ENCODE measurements at regions not wholly inside any gene's neighbourhood (a gene's known extent, or its start where the extent isn't known, plus 50 kb on each side); places are given as distances from the start of the nearest gene placed in this dataset.
"Not testable (repeated sequence)": the region's sequence is repeated elsewhere in the genome, so short reads cannot be mapped to it uniquely, and the experiment has no call there.

DNA sequence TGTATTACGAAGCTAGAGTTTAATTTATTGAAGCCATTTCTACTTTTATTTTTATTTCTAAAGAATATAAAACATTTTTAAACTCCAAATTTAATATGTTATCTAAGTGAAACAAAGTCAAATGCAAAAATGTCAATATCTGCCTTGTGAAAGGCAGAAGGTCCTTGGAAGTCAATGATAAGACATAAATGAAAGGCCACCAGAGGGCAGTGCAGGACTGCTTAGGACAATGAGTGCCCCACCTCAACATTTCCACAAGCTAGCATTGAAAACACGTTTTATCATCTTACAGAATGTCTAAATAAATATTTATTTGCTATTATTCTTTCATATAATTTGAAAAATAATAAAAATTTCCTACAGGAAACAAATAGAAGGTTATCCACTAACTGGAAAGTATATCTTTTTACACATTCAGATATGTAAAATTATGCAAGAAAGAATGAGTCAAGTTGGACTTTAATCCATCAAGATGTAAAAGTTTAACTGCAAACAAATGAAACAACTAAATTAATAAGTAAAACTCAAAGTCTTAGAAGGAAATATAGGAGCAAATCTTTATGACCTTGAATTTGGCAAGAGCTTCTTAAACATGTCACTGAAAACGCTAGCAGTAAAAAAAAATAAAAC is 140.1 kb upstream of the FMN2 start:
- peak; percentile 54 for DNase-seq

DNA sequence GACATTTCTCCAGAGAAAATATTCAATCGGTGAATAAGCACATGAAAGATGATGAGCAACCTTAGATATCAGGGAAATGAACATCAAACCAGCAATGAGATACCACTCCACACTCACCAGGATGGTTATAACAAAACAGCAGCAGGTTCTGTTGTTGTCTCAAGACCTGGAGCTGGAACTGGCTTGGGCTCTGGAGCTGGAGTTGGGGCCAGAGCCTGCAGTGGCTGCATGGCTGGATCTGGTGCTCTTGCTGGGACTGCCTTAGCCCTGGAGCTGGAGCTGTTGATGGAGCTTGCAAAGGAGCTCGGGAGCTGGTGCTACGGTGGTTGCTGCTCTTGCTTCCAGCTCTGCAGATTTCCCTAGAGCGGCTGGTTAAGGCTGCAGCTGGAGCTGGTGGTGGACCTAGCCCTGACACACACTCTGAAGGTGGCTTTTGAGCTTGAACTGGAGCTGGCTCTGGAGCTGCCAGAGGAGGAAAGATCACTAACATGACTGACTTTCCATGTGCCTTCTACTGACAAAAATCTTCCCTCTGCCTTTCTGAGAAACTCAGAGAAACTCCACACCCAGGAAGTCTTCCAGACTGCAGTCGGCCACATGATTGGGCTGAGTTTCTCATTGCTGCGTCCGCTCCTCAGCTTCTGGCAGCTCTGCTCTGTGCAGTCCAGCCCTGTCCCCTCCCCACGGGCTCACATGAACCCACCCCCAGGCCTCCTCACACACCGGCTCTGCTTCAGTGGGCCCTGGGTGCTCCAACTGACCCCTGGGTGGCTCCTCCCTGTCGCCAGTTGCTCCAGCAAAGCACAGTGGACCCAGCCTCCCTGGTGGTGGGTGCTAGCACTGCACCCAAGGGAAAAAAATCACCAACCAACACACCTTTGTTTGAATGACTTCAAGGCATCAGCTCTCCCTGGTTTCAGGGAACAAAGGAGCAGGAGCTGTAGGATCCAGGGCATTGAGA is 139.1 kb upstream of the FMN2 start:
- DNase-seq, result no peak

DNA sequence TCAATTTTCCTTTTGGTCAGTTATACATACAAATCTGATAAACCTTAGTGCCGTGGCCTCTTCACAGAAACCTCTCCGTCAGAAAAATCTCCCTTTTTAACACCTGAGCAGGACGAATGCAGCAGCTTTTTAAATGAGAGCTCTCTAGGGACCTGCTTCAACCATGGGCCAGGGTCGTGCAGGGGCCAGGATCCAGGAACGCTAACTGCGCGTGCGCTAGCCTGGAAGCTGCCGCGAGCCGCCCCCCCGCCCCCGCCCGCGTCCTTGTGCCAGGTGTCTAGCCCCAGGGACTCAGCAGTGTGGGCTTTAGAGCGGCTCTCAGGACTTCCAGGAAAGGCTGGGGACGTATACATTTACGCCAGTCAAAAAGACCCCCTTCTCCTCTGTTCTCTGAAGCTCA is 136.8 kb upstream of the FMN2 start:
- no peak for DNase-seq

- no peak for DNase-seq
Observed at GRCh38 chr1:239955431-239955830, 136.3 kb upstream of the FMN2 start.

GRCh38 chr1:239956263-239956662 is 135.4 kb upstream of the FMN2 start:
- DNase-seq, result no peak

- DNase-seq, result no peak
Observed at GRCh38 chr1:239958063-239958462, 133.6 kb upstream of the FMN2 start.

- no peak for DNase-seq
Observed at GRCh38 chr1:239960366-239960765, 131.3 kb upstream of the FMN2 start.

DNA sequence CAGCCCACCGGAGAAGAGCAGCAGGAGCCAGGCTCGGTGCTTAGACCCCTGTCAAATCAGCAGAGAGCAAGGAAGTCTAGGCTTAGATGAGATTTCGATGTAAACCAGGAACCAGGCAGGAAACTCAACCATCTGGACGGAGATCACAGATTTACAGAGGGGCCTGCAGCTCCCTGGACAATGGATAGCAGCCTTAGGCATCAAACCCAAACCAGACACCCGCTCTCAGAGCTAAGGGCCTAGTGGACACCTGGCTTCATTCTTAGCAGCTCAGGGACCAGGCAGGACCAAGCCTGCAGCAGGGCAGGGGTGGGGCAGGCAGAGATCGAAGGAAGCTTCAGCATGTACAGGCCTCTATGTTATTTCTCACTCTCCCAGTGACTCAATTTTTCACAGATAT is 127.8 kb upstream of the FMN2 start:
- no peak for DNase-seq

DNA sequence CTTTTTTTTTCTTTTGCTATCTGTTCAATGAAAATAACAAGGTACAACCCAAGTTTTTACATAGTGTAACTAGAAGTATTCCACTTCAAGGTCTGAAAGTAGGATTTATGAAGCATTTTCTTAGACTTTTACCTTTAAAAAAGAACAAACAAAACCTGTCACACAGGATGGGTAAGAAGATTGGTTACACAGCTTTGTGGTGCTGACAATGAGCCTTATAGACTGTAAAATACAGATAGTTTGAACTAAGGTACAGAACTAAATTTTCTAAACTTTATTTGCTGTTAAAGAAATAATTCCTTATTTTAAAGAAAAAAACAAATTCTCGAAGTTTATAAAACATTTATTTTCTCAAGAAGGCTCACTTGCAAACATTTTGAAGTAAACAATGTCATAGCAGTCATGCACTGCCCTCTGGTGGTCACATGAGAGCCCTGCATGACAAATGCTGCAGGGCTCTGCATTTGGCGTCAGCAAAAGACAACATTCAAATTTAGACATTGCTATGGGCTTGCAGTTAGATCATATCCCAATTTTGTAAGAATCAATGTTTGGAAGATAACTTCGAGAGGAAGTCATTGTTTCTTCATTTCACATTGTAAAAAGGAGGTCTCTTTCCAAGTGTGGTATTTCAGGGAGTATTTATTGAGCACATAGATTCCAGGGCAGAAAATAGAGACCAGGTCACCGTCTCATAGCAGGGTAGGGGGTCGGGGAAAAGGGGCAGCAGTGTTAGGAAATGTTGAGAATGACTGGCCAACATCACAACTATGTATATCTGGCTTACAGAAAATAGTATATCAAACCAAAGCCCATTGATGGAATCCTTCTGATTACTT is 115.3 kb upstream of the FMN2 start:
- peak; percentile 56 for DNase-seq

DNA sequence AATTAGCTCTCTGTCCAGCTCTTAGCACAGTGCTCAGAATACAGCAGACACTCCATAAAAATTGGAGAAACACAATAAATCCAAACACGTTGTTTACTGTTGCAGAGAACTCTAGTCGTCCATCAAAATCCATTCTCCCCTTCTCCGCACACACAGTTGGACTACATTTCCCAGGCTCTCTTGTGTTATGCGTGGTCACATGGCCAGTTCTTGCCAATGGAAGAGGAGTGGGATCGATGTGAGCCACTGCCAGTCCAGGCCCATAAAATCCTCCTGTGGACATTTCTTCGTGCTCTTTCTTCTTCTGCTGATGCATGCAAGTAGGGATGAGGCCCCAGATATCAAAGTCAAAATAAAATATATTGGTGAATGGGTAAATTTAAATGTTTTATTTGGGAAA is 114.3 kb upstream of the FMN2 start:
- no peak for DNase-seq

DNA sequence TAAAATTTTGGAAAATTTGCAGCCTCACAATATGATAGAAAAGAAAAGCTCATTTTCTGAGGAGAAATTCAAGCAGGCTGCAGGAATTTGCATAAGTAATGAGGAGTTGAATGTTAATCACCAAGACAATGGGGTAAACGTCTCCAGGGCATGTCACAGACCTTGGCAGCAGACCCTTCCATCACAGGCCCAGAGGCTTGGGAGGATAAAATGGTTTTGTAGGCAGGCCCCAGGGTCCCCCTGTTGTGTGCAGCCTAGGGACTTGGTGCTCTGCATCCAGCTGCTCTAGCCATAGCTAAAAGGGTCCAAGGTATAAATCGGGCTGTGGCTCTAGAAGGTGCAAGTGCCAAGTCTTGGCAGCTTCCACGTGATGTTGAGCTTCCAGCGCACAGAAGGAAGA is 112.2 kb upstream of the FMN2 start:
- DNase-seq, result no peak

DNA sequence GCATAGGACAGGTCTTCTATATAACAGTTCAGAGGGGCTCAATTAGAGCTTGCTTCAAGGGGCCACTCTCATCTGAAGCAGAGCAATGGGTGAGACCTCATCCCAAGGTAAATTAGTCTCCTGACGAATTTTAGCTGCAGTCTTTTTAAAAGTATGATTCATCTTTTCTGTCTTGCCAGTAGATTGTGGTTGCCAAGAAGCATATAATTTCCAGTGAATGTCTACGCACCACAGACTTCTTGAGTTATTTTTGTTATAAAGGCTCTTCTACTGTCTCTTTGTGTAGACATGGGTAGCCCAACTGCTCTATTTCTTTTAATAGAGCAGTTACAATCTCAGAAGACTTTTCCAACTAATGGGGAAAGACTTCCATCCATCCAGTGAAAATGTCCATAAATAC is 108.9 kb upstream of the FMN2 start:
- DNase-seq, result no peak

DNA sequence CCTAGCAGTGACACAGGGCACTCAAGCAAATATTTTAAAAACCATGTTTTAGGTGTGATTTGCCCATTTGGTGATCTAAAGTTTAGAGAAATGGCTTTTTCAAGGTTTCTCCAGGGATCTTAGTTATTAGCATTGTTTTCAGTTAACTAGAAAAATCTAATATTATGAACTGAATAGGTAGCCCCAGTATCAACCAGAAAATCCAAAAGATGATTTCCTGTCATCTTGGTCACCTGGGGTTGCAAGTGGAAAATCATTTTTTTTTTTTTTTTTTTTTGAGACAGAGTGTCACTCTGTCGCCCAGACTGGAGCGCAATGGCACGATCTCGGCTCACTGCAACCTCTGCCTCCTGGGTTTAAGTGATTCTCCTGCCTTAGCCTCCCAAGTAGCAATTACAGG is 106.6 kb upstream of the FMN2 start:
- DNase-seq, result no peak

GRCh38 chr1:239987103-239987745 is 104.5 kb upstream of the FMN2 start:
- DNase-seq, result no peak

DNA sequence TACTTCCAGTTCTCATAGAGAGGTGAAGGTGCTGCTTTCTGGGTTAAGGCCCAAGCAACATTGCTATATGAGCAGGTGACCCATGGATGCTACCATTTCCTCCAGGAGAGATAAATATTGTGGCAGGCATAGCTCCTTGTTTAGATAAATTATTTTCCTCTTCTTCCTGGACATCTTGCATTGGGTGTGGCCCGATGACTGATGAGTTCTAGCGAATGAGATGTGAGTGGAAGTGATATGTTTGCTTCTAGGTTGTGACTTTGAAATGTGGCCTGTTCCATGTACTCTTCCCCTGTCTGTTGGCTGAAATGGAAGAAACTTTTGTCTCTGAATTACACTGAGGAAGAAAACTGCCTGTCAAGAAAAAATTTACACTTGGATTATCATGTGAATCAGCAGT is 101.7 kb upstream of the FMN2 start:
- no peak for DNase-seq

DNA sequence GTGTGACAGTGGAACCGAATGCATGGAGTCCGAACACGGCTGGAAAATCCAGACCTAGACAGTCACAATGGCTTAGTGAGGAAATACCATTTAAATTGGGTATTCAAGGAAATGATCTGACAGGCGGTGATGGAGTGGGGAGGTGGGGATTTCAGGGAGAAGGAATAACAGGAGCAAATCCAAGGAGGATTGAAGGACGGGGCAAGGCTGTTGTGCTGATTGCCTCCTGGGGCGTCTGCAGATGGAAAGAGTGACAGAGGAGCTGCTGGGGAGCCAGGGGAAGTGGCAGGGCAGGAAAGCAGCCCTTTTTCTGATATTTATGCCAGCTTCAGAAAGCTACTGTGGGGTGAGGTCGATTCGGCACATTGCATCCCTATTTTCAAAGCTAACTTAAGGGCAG is 99.1 kb upstream of the FMN2 start:
- DNase-seq, result not testable (repeated sequence)

DNA sequence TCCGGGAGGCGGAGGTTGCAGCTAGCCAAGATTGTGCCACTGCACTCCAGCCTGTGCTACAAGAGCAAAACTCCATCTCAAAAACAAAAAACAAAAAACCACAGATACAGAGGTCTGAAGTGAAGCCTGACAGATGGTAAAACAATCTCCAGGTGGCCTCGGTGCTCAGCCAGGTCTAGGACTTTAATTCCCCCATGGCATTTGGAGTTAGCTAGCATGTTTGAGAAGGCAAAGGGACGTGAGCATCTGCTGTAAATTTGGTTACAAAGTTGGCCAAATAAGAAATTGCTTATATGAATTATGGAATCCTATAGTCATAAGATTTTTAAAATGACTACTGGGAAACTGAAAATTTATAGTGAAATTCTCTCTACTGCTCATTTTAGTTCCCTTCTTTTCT is 98.3 kb upstream of the FMN2 start:
- DNase-seq, result no peak

DNA sequence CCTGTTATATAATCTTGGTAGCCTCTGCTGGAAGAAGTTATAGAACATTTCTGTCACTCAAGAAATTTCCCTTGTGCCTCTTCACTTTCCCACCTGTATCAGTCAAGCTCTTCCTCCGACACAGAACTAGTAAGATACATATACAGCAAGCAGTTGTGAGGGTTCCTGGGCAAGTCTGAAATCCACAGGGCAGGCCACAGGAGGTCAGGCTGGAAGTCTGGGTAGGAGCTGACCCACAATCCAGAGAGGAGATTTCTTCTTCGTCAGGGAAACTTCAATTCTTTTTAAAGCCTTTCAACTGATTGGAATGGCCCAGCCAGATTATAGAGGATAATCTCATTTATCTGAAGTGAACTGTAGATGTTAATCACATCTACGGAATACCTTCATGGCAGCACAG is 96.4 kb upstream of the FMN2 start:
- DNase-seq, result no peak

GRCh38 chr1:239997160-239997514 is 94.5 kb upstream of the FMN2 start:
- DNase-seq, result no peak

- DNase-seq, result peak; percentile 65
Observed at GRCh38 chr1:239997515-239998311, 94.0 kb upstream of the FMN2 start.

DNA sequence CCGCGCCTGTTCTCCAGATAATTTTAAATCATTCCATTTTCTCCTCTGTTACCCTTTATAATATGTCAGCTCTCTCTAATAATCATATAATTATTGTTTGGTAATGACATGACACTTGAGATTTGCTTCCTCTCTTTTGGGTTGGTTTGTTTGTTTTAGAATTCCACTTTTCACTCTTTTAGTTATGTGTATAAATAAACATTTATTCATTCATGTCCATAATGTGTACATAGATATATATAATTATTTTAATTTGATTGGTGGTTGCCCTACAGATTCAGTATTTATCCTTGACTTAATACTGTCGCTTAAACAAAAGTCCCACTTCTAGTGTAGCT is 93.4 kb upstream of the FMN2 start:
- peak; percentile 24 for DNase-seq

DNA sequence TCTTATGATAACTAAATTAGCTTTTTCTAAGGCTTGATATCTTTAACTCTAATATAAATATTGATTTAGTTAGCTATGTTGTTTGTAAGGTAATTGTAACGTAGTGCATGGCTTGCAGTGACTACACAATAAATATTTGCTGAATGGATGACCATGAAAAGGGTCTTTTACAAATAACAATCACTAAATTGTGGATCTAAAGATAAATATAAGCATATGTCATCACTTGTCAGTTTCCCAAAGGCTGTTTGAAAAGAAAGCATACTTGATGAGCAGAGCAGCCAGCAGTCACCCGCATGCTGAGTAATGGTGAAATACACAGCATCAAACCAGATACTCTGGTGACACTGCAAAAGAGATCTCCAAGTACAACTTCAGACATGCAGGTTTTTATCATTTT is 92.5 kb upstream of the FMN2 start:
- DNase-seq, result no peak
